IMR-90 (cell line): ENCODE measurements at regions not wholly inside any gene's neighbourhood (a gene's known extent, or its start where the extent isn't known, plus 50 kb on each side); places are given as distances from the start of the nearest gene placed in this dataset.

ENCODE experiments used
- ATAC-seq: fragments of 200-7000 bp; cut with Tn5 transposase; 2 replicates; pipeline ENCODE4 v1.9.1; 2020; ENCODE audit warnings: low read depth, mild to moderate bottlenecking, moderate library complexity
- BruUV-seq: library from RNA; stranded (reverse); fragments of 400-500 nt; replicated peaks from 2 replicates; lab custom pipeline; 2021; lab: Mats Ljungman, UMichigan
- CTCF ChIA-PET: fragments of 300-600 bp; formaldehyde crosslinking; extraction: SDS; loops from one replicate; lab custom pipeline; 2021; ENCODE audit warnings: antibody characterized with exemption; lab: Yijun Ruan, JAX
- POLR2A ChIA-PET: fragments of 300-600 bp; sonication (Branson Sonifier 250); formaldehyde crosslinking; loops from one replicate; lab custom pipeline; 2022; ENCODE audit warnings: antibody characterized with exemption; ENCODE audit not compliant: unreplicated experiment; lab: Charles Lee
- DNase-seq: peaks from one replicate; pipeline ENCODE4 v3.0.0; 2013
- H2AFZ ChIP-seq: replicated peaks from 2 replicates; pipeline ENCODE3; 2013; ENCODE audit warnings: low read length, mild to moderate bottlenecking; ENCODE audit not compliant: poor library complexity
- H2AK5ac ChIP-seq: 2 replicates; pipeline ENCODE4 v1.6.1; 2013; ENCODE audit warnings: low read depth, low read length, inconsistent platforms
- H2AK9ac ChIP-seq: replicated peaks from 2 replicates; pipeline ENCODE3; 2013; ENCODE audit warnings: mild to moderate bottlenecking, low read depth, low read length, moderate library complexity; ENCODE audit not compliant: poor library complexity
- H2BK120ac ChIP-seq: 2 replicates; pipeline ENCODE4 v1.6.1; 2013; ENCODE audit warnings: low read depth, low read length, inconsistent platforms
- H2BK15ac ChIP-seq: 3 replicates; pipeline ENCODE4 v1.6.1; 2013; ENCODE audit warnings: low read depth, low read length, inconsistent platforms
- H2BK20ac ChIP-seq: 2 replicates; pipeline ENCODE4 v1.6.1; 2013; ENCODE audit warnings: low read depth, mild to moderate bottlenecking, inconsistent platforms, low read length, moderate library complexity
- H2BK5ac ChIP-seq: 2 replicates; pipeline ENCODE4 v1.6.1; 2013; ENCODE audit warnings: mild to moderate bottlenecking, low read depth, low read length, inconsistent platforms; ENCODE audit not compliant: poor library complexity, severe bottlenecking
- H3K14ac ChIP-seq: replicated peaks from 2 replicates; pipeline ENCODE4 v1.6.1; 2013; ENCODE audit warnings: low read depth, low read length, inconsistent platforms
- H3K18ac ChIP-seq: 2 replicates; pipeline ENCODE4 v1.6.1; 2013; ENCODE audit warnings: low read depth, low read length, control low read depth
- H3K23ac ChIP-seq: 2 replicates; pipeline ENCODE4 v1.6.1; 2013; ENCODE audit warnings: low read depth, low read length, inconsistent platforms
- H3K27ac ChIP-seq: 2 replicates; pipeline ENCODE4 v1.5.1; 2013; ENCODE audit warnings: mild to moderate bottlenecking, control low read depth, low read length; ENCODE audit not compliant: insufficient read depth
- H3K27me3 ChIP-seq: 2 replicates; pipeline ENCODE4 v1.6.1; 2013; ENCODE audit warnings: low read length; ENCODE audit not compliant: control insufficient read depth, insufficient read depth
- H3K36me3 ChIP-seq: 2 replicates; pipeline ENCODE4 v1.6.1; 2013; ENCODE audit warnings: low read length, mixed read lengths; ENCODE audit not compliant: control insufficient read depth, insufficient read depth
- H3K4ac ChIP-seq: 2 replicates; pipeline ENCODE4 v1.6.1; 2013; ENCODE audit warnings: low read depth, low read length, inconsistent platforms
- H3K4me1 ChIP-seq: 2 replicates; pipeline ENCODE4 v1.6.1; 2013; ENCODE audit warnings: low read length, mixed read lengths; ENCODE audit not compliant: control insufficient read depth, insufficient read depth
- H3K4me2 ChIP-seq: 2 replicates; pipeline ENCODE4 v1.6.1; 2013; ENCODE audit warnings: low read depth, mild to moderate bottlenecking, control low read depth, low read length, moderate library complexity
- H3K4me3 ChIP-seq: 2 replicates; pipeline ENCODE4 v1.5.1; 2013; ENCODE audit warnings: low read depth, mild to moderate bottlenecking, control low read depth, low read length, moderate library complexity; ENCODE audit not compliant: insufficient read depth
- H3K56ac ChIP-seq: 2 replicates; pipeline ENCODE4 v1.6.1; 2013; ENCODE audit warnings: low read length, inconsistent platforms; ENCODE audit not compliant: insufficient read depth; ENCODE audit errors: extremely low read depth
- H3K79me1 ChIP-seq, 2 experiments: 2 replicates each; pipeline ENCODE4 v1.6.1; 2013; ENCODE audit warnings: low read length in 2 of 2, inconsistent platforms in 1 of 2, low read depth in 1 of 2
- H3K9ac ChIP-seq: 2 replicates; pipeline ENCODE4 v1.6.1; 2013; ENCODE audit warnings: low read depth, low read length, control low read depth
- H3K9me1 ChIP-seq: 2 replicates; pipeline ENCODE4 v1.6.1; 2013; ENCODE audit warnings: low read length, inconsistent platforms; ENCODE audit not compliant: insufficient read depth
- H3K9me3 ChIP-seq: 2 replicates; pipeline ENCODE4 v1.6.1; 2013; ENCODE audit warnings: low read length; ENCODE audit not compliant: control insufficient read depth, insufficient read depth
- H4K20me1 ChIP-seq: 2 replicates; pipeline ENCODE4 v1.6.1; 2013; ENCODE audit warnings: low read length, inconsistent platforms; ENCODE audit not compliant: insufficient read depth
- H4K5ac ChIP-seq: 2 replicates; pipeline ENCODE4 v1.6.1; 2013; ENCODE audit warnings: mild to moderate bottlenecking, low read depth, low read length, control low read depth
- H4K8ac ChIP-seq, 2 experiments: 2 replicates each; pipeline ENCODE4 v1.6.1; 2013; ENCODE audit warnings: low read depth in 2 of 2, low read length in 2 of 2, control low read depth in 1 of 2, inconsistent platforms in 1 of 2
- H4K91ac ChIP-seq: 2 replicates; pipeline ENCODE4 v1.6.1; 2013; ENCODE audit warnings: low read depth, low read length, inconsistent platforms; ENCODE audit not compliant: insufficient read depth
- MAFK ChIP-seq: IDR thresholded peaks from 2 replicates; pipeline ENCODE4 v1.6.1; 2012; ENCODE audit warnings: low read depth, low read length, improper control_type of control experiment
- RAD21 ChIP-seq: IDR thresholded peaks from 2 replicates; pipeline ENCODE4 v1.6.1; 2012; ENCODE audit warnings: low read length, improper control_type of control experiment
- SMC3 ChIP-seq: fragments of 150-350 bp; IDR thresholded peaks from 2 replicates; pipeline ENCODE4 v1.6.1; 2016; ENCODE audit warnings: low read depth, mild to moderate bottlenecking, antibody characterized with exemption, low read length, moderate library complexity
- WGBS, 2 experiments: methylation state at CpG; one replicate each; pipeline versions ENCODE4 v1.1.5 to v1.1.7; 2013; ENCODE audit warnings: missing lambda C conversion rate in 2 of 2; ENCODE audit not compliant: insufficient read length in 1 of 2; ENCODE audit errors: extremely low coverage in 2 of 2; 5-methylcytosine and 5-hydroxymethylcytosine counted together
- dilution Hi-C: fragments of 300-500 bp; cut with HindIII; formaldehyde crosslinking; loops from one replicate; pipeline ENCODE4 v1.14.3; 2018; ENCODE audit warnings: low sequenced_read_pairs; ENCODE audit not compliant: unreplicated experiment
- in situ Hi-C: fragments of 300-500 bp; cut with MboI; formaldehyde crosslinking; loops from 3 replicates; pipeline ENCODE4 v1.14.3; 2019; ENCODE audit warnings: low sequenced_read_pairs, inconsistent platforms, mixed read lengths
- intact Hi-C: fragments of 100-400 bp; cut with micrococcal nuclease; formaldehyde crosslinking; loops from 2 replicates; pipeline ENCODE4 v1.10.0; 2022
- TF ChIP-seq, protein P1 (sequence below): conservative IDR thresholded peaks from 2 replicates; pipeline ENCODE4 v1.5.1; 2012; ENCODE audit warnings: mild to moderate bottlenecking, low read depth, low read length, improper control_type of control experiment

DNA sequence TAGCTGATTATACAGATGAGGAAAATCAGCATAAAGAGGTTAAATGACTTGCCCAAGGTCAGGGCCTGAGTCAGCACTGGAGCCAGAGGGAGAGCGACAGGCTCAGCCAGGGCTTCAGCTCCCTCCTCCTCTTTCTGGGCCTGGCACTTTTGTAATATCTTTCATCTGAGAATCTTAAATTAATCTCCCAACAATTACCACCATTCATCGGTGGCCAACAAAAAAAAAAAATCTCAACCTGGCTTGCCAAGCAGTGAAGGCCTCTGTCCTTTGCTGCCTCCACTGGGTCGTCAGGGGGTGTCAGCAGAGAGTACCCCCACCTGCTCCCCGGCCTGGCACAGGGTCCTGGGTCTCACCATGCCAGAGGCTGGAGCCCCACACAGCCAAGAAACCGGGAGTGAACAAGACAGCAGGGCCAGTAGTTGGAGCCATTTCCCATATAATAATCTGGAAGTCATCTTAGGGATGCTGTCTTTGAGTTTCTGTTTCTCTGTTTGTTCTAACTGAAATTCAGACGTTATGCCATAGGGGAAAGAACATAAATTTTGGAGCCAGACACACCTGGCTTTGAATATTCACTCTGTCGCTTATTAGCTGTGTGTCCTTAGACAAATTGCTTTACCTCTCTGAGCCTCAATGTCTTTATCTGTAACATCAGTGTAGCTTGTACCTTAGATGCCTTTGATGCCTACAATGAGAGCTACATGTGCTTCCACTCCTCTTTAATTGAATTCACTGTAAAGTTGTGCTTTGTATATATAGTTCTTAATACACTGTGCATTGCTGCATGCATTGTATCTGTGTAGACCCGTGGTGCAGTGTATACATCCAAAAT is 299.9 kb upstream of the MSX2 start:
- H3K23ac ChIP-seq = no peak overlapping the region
- ChIA-PET POLR2A (no interaction called here), CTCF (interaction anchor here (0.7 kb wide), 1 partner anchor 10 kb away, joined by 3 read pairs; no protein-coding TSS in a partner anchor)
- no peak overlapping the region for H2BK5ac ChIP-seq
- H3K18ac ChIP-seq = no peak overlapping the region
- no peaks in the 10 kb centered on the region; the same call in 1 of the 2 replicates for H3K27me3 ChIP-seq
- TF ChIP-seq MAFK (no peak), RAD21 (peak; percentile 32; the same call in 1 of the 2 replicates), SMC3 (peak; percentile 20; the same call in 1 of the 2 replicates)
- TF ChIP-seq, protein P1, sequence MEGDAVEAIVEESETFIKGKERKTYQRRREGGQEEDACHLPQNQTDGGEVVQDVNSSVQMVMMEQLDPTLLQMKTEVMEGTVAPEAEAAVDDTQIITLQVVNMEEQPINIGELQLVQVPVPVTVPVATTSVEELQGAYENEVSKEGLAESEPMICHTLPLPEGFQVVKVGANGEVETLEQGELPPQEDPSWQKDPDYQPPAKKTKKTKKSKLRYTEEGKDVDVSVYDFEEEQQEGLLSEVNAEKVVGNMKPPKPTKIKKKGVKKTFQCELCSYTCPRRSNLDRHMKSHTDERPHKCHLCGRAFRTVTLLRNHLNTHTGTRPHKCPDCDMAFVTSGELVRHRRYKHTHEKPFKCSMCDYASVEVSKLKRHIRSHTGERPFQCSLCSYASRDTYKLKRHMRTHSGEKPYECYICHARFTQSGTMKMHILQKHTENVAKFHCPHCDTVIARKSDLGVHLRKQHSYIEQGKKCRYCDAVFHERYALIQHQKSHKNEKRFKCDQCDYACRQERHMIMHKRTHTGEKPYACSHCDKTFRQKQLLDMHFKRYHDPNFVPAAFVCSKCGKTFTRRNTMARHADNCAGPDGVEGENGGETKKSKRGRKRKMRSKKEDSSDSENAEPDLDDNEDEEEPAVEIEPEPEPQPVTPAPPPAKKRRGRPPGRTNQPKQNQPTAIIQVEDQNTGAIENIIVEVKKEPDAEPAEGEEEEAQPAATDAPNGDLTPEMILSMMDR = peak; percentile 39
- DNase-seq (no peak), ATAC-seq (no peak; the same call in 1 of the 2 replicates)
- no peak overlapping the region for H3K56ac ChIP-seq
- intact Hi-C loops (loop anchor here (1.0 to 5.0 kb wide), 2 partner anchors 108 to 369 kb away; no protein-coding TSS in a partner anchor), dilution Hi-C loops (no loop called here), in situ Hi-C loops (loop anchor here (5.0 to 25.0 kb wide), 2 partner anchors 313 to 513 kb away; no protein-coding TSS in a partner anchor)
- no peak overlapping the region for H2AFZ ChIP-seq
- no peaks in the 10 kb centered on the region for H3K79me1 ChIP-seq
- no peak overlapping the region for H3K4me2 ChIP-seq
- no peak overlapping the region for H4K91ac ChIP-seq
- H2AK5ac ChIP-seq = no peak overlapping the region
- WGBS, 2 experiments = no CpG with 5 or more reads among the region's 8 CpGs
- H2BK20ac ChIP-seq = no peak overlapping the region
- BruUV-seq = no TSS peak
- no peak overlapping the region for H3K9ac ChIP-seq
- peaks cover 1% of the 10 kb centered on the region; the same call in 1 of the 2 replicates for H3K4me1 ChIP-seq
- H3K14ac ChIP-seq = no peak overlapping the region
- no peak overlapping the region for H2AK9ac ChIP-seq
- no peak overlapping the region for H3K4me3 ChIP-seq
- no peaks in the 10 kb centered on the region for H3K9me1 ChIP-seq
- no peak overlapping the region for H3K27ac ChIP-seq
- H4K8ac ChIP-seq = no peak overlapping the region
- no peak overlapping the region for H2BK15ac ChIP-seq
- H3K36me3 ChIP-seq = no peaks in the 10 kb centered on the region
- no peak overlapping the region for H2BK120ac ChIP-seq
- H3K9me3 ChIP-seq = no peaks in the 10 kb centered on the region
- no peak overlapping the region for H3K4ac ChIP-seq
- H4K20me1 ChIP-seq = no peaks in the 10 kb centered on the region
- no peak overlapping the region for H4K5ac ChIP-seq
